SK-N-SH (cell line): ENCODE measurements at regions not wholly inside any gene's neighbourhood (a gene's known extent, or its start where the extent isn't known, plus 50 kb on each side); places are given as distances from the start of the nearest gene placed in this dataset.

Experiments used
- CTCF ChIA-PET: fragments of 300-600, 350-600 bp; formaldehyde crosslinking; extraction: SDS; loops from one replicate; lab custom pipeline; 2021; lab: Yijun Ruan, JAX
- POLR2A ChIA-PET: fragments of 350-600 bp; sonication (Branson Sonifier 250); formaldehyde crosslinking; extraction: SDS; loops from one replicate; lab custom pipeline; 2020; ENCODE audit warnings: antibody characterized with exemption, inconsistent platforms; lab: Yijun Ruan, JAX
- DNase-seq: peaks from one replicate; pipeline ENCODE4 v3.0.0; 2012
- H2AFZ ChIP-seq: fragments of 200-600 bp; sonication (generic); 2 replicates; pipeline ENCODE4 v1.8.1; 2016; ENCODE audit warnings: antibody characterized with exemption, mild to moderate bottlenecking, low read depth
- H3F3A ChIP-seq: fragments of 200-600 bp; sonication (generic); replicated peaks from 2 replicates; pipeline ENCODE3; 2016; ENCODE audit warnings: antibody characterized with exemption, mild to moderate bottlenecking; ENCODE audit not compliant: insufficient read depth
- H3K27ac ChIP-seq, 2 experiments: fragments of 200-500 bp in 1 of 2; fragments of 200-600 bp in 1 of 2; sonication (Bioruptor generic) in 1 of 2; sonication (generic), shearing (Covaris generic) in 1 of 2; 2 replicates each; pipeline versions ENCODE4 v1.5.1 to v1.6.1; 2014 to 2016; ENCODE audit warnings: low read depth in 2 of 2, inconsistent platforms in 1 of 2, low read length in 1 of 2, mild to moderate bottlenecking in 1 of 2, mixed read lengths in 1 of 2
- H3K27me3 ChIP-seq: fragments of 200-600 bp; sonication (generic), shearing (Covaris generic); 2 replicates; pipeline ENCODE4 v1.6.1; 2016; ENCODE audit warnings: mixed run types; ENCODE audit not compliant: insufficient read depth
- H3K36me3 ChIP-seq, 2 experiments: fragments of 200-500 bp in 1 of 2; fragments of 200-600 bp in 1 of 2; sonication (Bioruptor generic) in 1 of 2; sonication (generic) in 1 of 2; replicated peaks in 1 of 2; 2 replicates each; pipeline versions ENCODE3 to v1.5.1; 2014 to 2016; ENCODE audit warnings: low read length in 1 of 2, mild to moderate bottlenecking in 1 of 2; ENCODE audit not compliant: insufficient read depth in 2 of 2, control insufficient read depth in 1 of 2
- H3K4me1 ChIP-seq, 2 experiments: fragments of 200-500 bp in 1 of 2; fragments of 200-600 bp in 1 of 2; sonication (Bioruptor generic) in 1 of 2; sonication (generic), shearing (Covaris generic) in 1 of 2; 2 replicates each; pipeline versions ENCODE4 v1.5.1 to v1.6.1; 2014 to 2016; ENCODE audit warnings: low read depth in 1 of 2, low read length in 1 of 2, mixed run types in 1 of 2; ENCODE audit not compliant: insufficient read depth in 2 of 2, control insufficient read depth in 1 of 2
- H3K4me2 ChIP-seq: fragments of 200-600 bp; sonication (generic), shearing (Covaris generic); 2 replicates; pipeline ENCODE4 v1.6.1; 2017; ENCODE audit warnings: mixed run types
- H3K4me3 ChIP-seq, 2 experiments: fragments of 200-500 bp in 1 of 2; fragments of 200-600 bp in 1 of 2; sonication (Bioruptor generic) in 1 of 2; sonication (generic), shearing (Covaris generic) in 1 of 2; 2 replicates each; pipeline versions ENCODE4 v1.5.1 to v1.8.1; 2014 to 2016; ENCODE audit warnings: low read depth in 2 of 2, inconsistent platforms in 1 of 2, low read length in 1 of 2, mild to moderate bottlenecking in 1 of 2, mixed read lengths in 1 of 2, moderate library complexity in 1 of 2
- H3K79me2 ChIP-seq: fragments of 200-600 bp; sonication (generic); 2 replicates; pipeline ENCODE4 v1.8.1; 2017; ENCODE audit warnings: mild to moderate bottlenecking; ENCODE audit not compliant: insufficient read depth
- H3K9ac ChIP-seq: fragments of 200-600 bp; sonication (generic); 2 replicates; pipeline ENCODE4 v1.6.1; 2017; ENCODE audit warnings: mixed run types
- H3K9me2 ChIP-seq: fragments of 200-600 bp; sonication (generic); 2 replicates; pipeline ENCODE4 v1.6.1; 2017; ENCODE audit warnings: mixed run types
- H3K9me3 ChIP-seq: fragments of 200-600 bp; sonication (generic); 2 replicates; pipeline ENCODE4 v1.6.1; 2017; ENCODE audit warnings: mixed run types, mild to moderate bottlenecking, moderate library complexity
- H4K20me1 ChIP-seq: fragments of 200-600 bp; sonication (generic); 2 replicates; pipeline ENCODE4 v1.6.1; 2017; ENCODE audit warnings: mild to moderate bottlenecking, mixed run types; ENCODE audit not compliant: insufficient read depth
- EP300 ChIP-seq, 2 experiments: IDR thresholded peaks; 2 replicates each; pipeline versions ENCODE4 v1.4.0 to v1.6.1; 2012; ENCODE audit warnings: borderline replicate concordance in 1 of 2, low read depth in 1 of 2, low read length in 1 of 2
- MEF2A ChIP-seq: IDR thresholded peaks from 2 replicates; pipeline ENCODE4 v1.4.0; 2012; ENCODE audit warnings: low read depth, borderline replicate concordance
- POLR2AphosphoS5 ChIP-seq: IDR thresholded peaks from 2 replicates; pipeline ENCODE4 v1.6.1; 2012; ENCODE audit warnings: low read depth, low read length
- SIN3A ChIP-seq: IDR thresholded peaks from 2 replicates; pipeline ENCODE4 v1.6.1; 2012; ENCODE audit warnings: low read depth, mild to moderate bottlenecking, low read length, moderate library complexity, borderline replicate concordance
- SMC3 ChIP-seq: IDR thresholded peaks from 2 replicates; pipeline ENCODE4 v1.6.1; 2012; ENCODE audit warnings: low read depth, low read length, improper control_type of control experiment
- TAF1 ChIP-seq: IDR thresholded peaks from 2 replicates; pipeline ENCODE4 v1.6.1; 2012; ENCODE audit warnings: low read depth, mild to moderate bottlenecking, low read length, moderate library complexity, borderline replicate concordance
- TCF12 ChIP-seq: IDR thresholded peaks from 2 replicates; pipeline ENCODE4 v1.4.0; 2012
- TEAD4 ChIP-seq: IDR thresholded peaks from 2 replicates; pipeline ENCODE4 v1.4.0; 2012; ENCODE audit warnings: mild to moderate bottlenecking, borderline replicate concordance; ENCODE audit not compliant: insufficient read depth
- WGBS: methylation state at CpG from one replicate; pipeline ENCODE4 v1.1.6; 2017; ENCODE audit warnings: low lambda C conversion rate; 5-methylcytosine and 5-hydroxymethylcytosine counted together
- TF ChIP-seq, protein P1 (sequence below): IDR thresholded peaks from 2 replicates; pipeline ENCODE4; 2012
- TF ChIP-seq, protein P2 (sequence below): fragments of 200-600 bp; sonication (generic); IDR thresholded peaks from 2 replicates; pipeline ENCODE4 v1.6.1; 2017; ENCODE audit warnings: antibody characterized with exemption, mild to moderate bottlenecking, moderate library complexity
- TF ChIP-seq, protein P3 (sequence below): fragments of 150-350 bp; IDR thresholded peaks from 2 replicates; pipeline ENCODE4 v1.6.1; 2016; ENCODE audit warnings: mild to moderate bottlenecking, low read depth, low read length
- TF ChIP-seq, protein P4 (sequence below): IDR thresholded peaks from 2 replicates; pipeline ENCODE4 v1.4.0; 2012; ENCODE audit warnings: low read depth
- TF ChIP-seq, protein P5 (sequence below): IDR thresholded peaks from 2 replicates; pipeline ENCODE4 v1.6.1; 2012; ENCODE audit warnings: mild to moderate bottlenecking, low read depth, low read length, moderate library complexity

DNA sequence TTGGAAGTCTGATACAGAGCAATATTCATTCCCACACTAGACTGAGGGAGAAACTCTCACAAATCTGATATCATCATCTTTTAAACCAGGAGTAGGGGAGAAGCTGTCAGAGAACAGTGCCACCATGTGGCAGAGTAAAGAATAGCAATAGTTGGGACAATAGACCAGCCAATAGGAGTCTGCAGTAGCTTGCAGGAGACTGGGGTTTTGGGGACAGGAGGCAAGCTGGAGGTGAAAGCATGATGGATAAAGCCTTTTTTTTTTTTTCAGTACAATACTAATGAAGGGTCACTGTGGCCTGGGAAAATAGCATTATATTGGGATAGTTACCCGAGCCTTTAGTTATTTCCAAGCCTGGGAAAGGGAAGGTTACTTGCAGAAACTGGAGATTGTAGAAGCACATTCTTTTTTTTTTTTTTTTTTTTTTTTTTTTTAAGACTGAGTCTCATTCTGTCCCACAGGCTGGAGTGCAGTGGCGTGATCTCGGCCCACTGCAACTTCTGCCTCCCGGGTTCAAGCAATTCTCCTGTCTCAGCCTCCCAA is 120.7 kb downstream of the S1PR1 start (continued):
- TF ChIP-seq, protein P1, sequence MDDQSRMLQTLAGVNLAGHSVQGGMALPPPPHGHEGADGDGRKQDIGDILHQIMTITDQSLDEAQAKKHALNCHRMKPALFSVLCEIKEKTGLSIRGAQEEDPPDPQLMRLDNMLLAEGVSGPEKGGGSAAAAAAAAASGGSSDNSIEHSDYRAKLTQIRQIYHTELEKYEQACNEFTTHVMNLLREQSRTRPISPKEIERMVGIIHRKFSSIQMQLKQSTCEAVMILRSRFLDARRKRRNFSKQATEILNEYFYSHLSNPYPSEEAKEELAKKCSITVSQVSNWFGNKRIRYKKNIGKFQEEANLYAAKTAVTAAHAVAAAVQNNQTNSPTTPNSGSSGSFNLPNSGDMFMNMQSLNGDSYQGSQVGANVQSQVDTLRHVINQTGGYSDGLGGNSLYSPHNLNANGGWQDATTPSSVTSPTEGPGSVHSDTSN = no peak
- TF ChIP-seq, protein P2, sequence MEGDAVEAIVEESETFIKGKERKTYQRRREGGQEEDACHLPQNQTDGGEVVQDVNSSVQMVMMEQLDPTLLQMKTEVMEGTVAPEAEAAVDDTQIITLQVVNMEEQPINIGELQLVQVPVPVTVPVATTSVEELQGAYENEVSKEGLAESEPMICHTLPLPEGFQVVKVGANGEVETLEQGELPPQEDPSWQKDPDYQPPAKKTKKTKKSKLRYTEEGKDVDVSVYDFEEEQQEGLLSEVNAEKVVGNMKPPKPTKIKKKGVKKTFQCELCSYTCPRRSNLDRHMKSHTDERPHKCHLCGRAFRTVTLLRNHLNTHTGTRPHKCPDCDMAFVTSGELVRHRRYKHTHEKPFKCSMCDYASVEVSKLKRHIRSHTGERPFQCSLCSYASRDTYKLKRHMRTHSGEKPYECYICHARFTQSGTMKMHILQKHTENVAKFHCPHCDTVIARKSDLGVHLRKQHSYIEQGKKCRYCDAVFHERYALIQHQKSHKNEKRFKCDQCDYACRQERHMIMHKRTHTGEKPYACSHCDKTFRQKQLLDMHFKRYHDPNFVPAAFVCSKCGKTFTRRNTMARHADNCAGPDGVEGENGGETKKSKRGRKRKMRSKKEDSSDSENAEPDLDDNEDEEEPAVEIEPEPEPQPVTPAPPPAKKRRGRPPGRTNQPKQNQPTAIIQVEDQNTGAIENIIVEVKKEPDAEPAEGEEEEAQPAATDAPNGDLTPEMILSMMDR = peak; percentile 91

DNA sequence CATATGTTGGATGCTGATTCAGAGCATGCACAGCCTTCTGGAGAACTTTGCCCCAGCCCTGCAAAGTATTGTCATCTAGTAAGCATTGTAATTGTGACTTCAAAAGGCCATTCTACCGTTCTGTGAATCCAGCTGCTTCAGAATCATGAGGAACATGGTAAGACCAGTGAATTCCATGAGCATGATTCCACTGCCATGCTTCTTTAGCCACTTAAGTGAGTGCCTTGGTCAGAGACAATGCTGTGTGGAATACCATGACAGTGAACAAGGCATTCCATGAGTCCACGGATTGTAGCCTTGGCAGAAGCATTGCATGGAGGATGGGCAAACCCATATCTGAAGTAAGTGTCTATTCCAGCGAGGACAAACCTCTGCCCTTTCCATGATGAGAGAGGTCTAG is 123.7 kb downstream of the S1PR1 start:
- Histone ChIP-seq H2AFZ (no peak overlapping the region), H3K36me3 (no peaks in the 10 kb centered on the region), H3K27ac (no peak overlapping the region), H3K4me2 (no peak overlapping the region), H3K9me3 (no peaks in the 10 kb centered on the region), H3K79me2 (no peaks in the 10 kb centered on the region), H3K4me3 (no peak overlapping the region), H3K9ac (no peak overlapping the region), H3K4me1 (0 out of 4 replicates have a peak, but pooled peaks cover 0 to 3% of the 10 kb centered on the region in 2 experiments), H3K27me3 (no peaks in the 10 kb centered on the region; the same call in 1 of the 2 replicates), H3K9me2 (no peaks in the 10 kb centered on the region), H4K20me1 (no peaks in the 10 kb centered on the region), H3F3A (no peaks in the 10 kb centered on the region)
- ChIA-PET CTCF (no interaction called here), POLR2A (no interaction called here)
- no peak for DNase-seq
- TF ChIP-seq POLR2AphosphoS5 (no peak), TCF12 (no peak), SIN3A (no peak), TAF1 (no peak), TEAD4 (no peak), SMC3 (no peak), EP300 (IDR thresholded peaks at IDR 0.05; ENCODE audit: borderline replicate concordance in 1 of 2, low read depth in 1 of 2, low read length in 1 of 2) (no peak), MEF2A (no peak)
- TF ChIP-seq, protein P2 = no peak
- TF ChIP-seq, protein P3, sequence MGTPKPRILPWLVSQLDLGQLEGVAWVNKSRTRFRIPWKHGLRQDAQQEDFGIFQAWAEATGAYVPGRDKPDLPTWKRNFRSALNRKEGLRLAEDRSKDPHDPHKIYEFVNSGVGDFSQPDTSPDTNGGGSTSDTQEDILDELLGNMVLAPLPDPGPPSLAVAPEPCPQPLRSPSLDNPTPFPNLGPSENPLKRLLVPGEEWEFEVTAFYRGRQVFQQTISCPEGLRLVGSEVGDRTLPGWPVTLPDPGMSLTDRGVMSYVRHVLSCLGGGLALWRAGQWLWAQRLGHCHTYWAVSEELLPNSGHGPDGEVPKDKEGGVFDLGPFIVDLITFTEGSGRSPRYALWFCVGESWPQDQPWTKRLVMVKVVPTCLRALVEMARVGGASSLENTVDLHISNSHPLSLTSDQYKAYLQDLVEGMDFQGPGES = no peak
- TF ChIP-seq, protein P4, sequence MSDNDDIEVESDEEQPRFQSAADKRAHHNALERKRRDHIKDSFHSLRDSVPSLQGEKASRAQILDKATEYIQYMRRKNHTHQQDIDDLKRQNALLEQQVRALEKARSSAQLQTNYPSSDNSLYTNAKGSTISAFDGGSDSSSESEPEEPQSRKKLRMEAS = no peak
- TF ChIP-seq, protein P5, sequence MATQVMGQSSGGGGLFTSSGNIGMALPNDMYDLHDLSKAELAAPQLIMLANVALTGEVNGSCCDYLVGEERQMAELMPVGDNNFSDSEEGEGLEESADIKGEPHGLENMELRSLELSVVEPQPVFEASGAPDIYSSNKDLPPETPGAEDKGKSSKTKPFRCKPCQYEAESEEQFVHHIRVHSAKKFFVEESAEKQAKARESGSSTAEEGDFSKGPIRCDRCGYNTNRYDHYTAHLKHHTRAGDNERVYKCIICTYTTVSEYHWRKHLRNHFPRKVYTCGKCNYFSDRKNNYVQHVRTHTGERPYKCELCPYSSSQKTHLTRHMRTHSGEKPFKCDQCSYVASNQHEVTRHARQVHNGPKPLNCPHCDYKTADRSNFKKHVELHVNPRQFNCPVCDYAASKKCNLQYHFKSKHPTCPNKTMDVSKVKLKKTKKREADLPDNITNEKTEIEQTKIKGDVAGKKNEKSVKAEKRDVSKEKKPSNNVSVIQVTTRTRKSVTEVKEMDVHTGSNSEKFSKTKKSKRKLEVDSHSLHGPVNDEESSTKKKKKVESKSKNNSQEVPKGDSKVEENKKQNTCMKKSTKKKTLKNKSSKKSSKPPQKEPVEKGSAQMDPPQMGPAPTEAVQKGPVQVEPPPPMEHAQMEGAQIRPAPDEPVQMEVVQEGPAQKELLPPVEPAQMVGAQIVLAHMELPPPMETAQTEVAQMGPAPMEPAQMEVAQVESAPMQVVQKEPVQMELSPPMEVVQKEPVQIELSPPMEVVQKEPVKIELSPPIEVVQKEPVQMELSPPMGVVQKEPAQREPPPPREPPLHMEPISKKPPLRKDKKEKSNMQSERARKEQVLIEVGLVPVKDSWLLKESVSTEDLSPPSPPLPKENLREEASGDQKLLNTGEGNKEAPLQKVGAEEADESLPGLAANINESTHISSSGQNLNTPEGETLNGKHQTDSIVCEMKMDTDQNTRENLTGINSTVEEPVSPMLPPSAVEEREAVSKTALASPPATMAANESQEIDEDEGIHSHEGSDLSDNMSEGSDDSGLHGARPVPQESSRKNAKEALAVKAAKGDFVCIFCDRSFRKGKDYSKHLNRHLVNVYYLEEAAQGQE = no peak
- 34% methylated on average over 3 of the region's 3 CpGs for WGBS
